ENCODE measurements at regions not wholly inside any gene's neighbourhood (a gene's known extent, or its start where the extent isn't known, plus 50 kb on each side); places are given as distances from the start of the nearest gene placed in this dataset.
"Not testable (repeated sequence)": the region's sequence is repeated elsewhere in the genome, so short reads cannot be mapped to it uniquely, and the experiment has no call there.

GRCh38 chr11:21707116-21707739 is 485.7 kb upstream of the ANO5 start:
- DNase-seq (ENCODE audit: extremely low read depth in 1 of 11, low read depth in 9 of 11, low spot score in 4 of 11) = no peak

DNA sequence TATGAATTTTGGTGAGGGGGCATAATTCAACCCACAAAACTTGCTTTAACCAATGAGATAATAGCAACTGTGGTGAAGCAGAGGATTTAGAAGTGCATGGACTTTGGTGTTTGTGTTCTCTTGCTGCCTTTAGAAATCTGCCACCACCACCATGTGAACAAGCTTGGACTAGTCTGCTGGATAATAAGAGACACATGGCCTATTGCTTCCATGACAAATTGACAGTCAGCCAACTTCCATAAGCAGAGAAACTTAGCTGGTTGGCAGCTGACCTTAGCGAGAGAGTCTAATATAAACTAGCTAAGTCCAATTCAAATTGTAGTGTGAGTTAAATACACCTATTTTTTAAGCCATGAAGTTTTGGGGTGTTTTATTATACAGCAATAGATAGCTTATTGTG is 482.1 kb upstream of the ANO5 start:
- DNase-seq (ENCODE audit: extremely low read depth in 1 of 11, low read depth in 9 of 11, low spot score in 4 of 11) = no peak

GRCh38 chr11:21711341-21711740 is 481.5 kb upstream of the ANO5 start:
- DNase-seq (ENCODE audit: extremely low read depth in 1 of 11, low read depth in 9 of 11, low spot score in 4 of 11) = no peak

DNA sequence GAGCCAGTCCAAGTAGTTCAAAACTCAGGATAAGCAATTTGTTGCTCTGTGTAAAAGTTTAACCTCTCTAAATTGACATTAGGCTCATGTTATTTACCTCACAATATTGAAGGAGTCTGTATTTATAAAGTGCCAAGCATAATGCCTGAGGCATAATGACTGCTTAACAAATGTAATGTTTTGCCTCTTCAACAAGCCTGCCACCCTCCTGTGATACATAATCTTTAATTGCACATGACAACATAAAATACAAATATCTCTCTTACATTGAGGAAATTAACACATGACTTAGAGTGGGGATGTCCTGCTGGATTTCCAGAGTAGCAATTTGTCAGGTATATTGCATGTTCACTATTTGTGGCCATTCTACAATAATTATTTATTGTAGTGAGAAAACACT is 469.2 kb upstream of the ANO5 start:
- DNase-seq (ENCODE audit: extremely low read depth in 1 of 11, low read depth in 9 of 11, low spot score in 4 of 11) = no peak

- DNase-seq (ENCODE audit: extremely low read depth in 1 of 11, low read depth in 9 of 11, low spot score in 4 of 11) = no peak
These were observed 465.8 kb upstream of the ANO5 start for GRCh38 chr11:21727102-21727501.

- no peak for DNase-seq (ENCODE audit: extremely low read depth in 1 of 11, low read depth in 9 of 11, low spot score in 4 of 11)
These were observed 456.5 kb upstream of the ANO5 start for GRCh38 chr11:21736404-21736803.

DNA sequence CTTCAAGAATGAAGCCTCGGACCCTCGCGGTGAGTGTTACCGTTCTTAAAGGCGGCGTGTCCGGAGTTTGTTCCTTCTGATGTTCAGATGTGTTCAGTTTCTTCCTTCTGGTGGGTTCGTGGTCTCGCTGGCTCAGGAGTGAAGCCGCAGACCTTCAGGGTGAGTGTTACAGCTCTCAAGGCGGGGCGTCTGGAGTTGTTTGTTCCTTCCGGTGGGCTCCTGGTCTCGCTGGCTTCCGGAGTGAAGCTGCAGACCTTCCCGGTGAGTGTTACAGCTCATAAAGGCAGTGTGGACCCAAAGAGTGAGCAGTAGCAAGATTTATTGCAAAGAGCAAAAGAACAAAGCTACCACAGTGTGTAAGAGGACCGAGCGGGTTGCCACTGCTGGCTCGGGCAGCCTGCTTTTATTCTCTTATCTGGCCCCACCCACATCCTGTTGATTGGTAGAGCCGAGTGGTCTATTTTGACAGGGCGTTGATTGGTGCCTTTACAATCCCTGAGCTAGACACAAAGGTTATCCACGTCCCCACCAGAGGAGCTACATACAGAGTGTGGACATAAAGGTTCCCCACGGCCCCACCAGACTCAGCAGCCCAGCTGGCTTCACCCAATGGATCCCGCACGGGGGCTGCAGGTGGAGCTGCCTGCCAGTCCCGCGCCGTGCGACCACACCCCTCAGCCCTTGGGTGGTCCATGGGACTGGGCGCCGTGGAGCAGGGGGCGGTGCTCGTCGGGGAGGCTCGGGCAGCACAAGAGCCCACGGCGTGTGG is 440.2 kb upstream of the ANO5 start:
- DNase-seq (ENCODE audit: extremely low read depth in 1 of 11, low read depth in 9 of 11, low spot score in 4 of 11) = not testable (repeated sequence)

GRCh38 chr11:21753244-21753767 is 439.6 kb upstream of the ANO5 start:
- DNase-seq (ENCODE audit: extremely low read depth in 1 of 11, low read depth in 9 of 11, low spot score in 4 of 11) = not testable (repeated sequence)

- DNase-seq (ENCODE audit: extremely low read depth in 1 of 11, low read depth in 9 of 11, low spot score in 4 of 11) = no peak
These were observed 431.9 kb upstream of the ANO5 start for GRCh38 chr11:21761000-21761399.

- no peak for DNase-seq (ENCODE audit: extremely low read depth in 1 of 11, low read depth in 9 of 11, low spot score in 4 of 11)
These were observed 424.5 kb upstream of the ANO5 start for GRCh38 chr11:21768388-21768787.

- DNase-seq (ENCODE audit: extremely low read depth in 1 of 11, low read depth in 9 of 11, low spot score in 4 of 11) = no peak
These were observed 423.7 kb upstream of the ANO5 start for GRCh38 chr11:21769188-21769587.

DNA sequence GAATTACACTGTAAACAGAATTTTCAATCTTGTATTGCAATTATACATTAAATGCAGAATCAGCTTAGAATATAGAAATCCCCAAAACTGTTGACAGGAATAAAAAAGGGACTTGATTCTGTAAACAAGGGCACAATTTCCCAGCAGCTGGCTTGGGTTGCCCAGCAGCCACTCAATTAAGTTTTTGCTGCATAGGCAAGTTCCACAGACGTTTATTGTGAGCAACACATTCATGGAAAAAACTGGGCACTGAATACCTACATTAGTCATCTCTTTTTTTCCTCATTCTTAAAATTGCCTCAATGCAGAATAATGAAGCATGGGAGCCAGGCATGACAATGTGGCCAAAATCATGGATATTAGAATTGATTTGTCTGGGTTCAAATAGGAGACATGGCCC is 421.8 kb upstream of the ANO5 start:
- DNase-seq (ENCODE audit: extremely low read depth in 1 of 11, low read depth in 9 of 11, low spot score in 4 of 11) = no peak

- DNase-seq (ENCODE audit: extremely low read depth in 1 of 11, low read depth in 9 of 11, low spot score in 4 of 11) = no peak
These were observed 418.7 kb upstream of the ANO5 start for GRCh38 chr11:21774212-21774611.

GRCh38 chr11:21775911-21776310 is 417.0 kb upstream of the ANO5 start:
- no peak for DNase-seq (ENCODE audit: extremely low read depth in 1 of 11, low read depth in 9 of 11, low spot score in 4 of 11)

GRCh38 chr11:21783954-21784353 is 408.9 kb upstream of the ANO5 start:
- no peak for DNase-seq (ENCODE audit: extremely low read depth in 1 of 11, low read depth in 9 of 11, low spot score in 4 of 11)

- no peak for DNase-seq (ENCODE audit: extremely low read depth in 1 of 11, low read depth in 9 of 11, low spot score in 4 of 11)
These were observed 407.5 kb upstream of the ANO5 start for GRCh38 chr11:21785351-21785750.

DNA sequence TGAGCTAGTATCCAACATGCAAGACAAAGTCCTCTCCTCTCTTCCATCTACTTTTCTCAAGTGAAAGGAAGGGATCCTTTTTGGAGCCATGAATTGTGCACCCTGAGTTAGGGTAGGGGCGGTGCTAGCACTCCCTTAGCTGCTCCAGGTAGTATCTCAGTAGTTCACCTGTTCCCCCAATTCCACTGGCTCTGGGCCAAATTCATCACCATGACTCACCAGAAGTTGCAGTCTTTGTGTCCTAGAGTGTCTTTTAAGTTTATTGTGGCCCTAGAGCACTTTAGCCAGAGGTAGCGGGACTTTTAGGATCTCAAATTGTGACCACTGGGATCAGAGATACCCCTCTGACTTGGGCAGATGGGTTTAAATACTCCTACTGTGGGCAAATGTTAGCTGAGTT is 398.6 kb upstream of the ANO5 start:
- DNase-seq (ENCODE audit: extremely low read depth in 1 of 11, low read depth in 9 of 11, low spot score in 4 of 11) = no peak

- DNase-seq (ENCODE audit: extremely low read depth in 1 of 11, low read depth in 9 of 11, low spot score in 4 of 11) = no peak
These were observed 394.7 kb upstream of the ANO5 start for GRCh38 chr11:21798216-21798615.

DNA sequence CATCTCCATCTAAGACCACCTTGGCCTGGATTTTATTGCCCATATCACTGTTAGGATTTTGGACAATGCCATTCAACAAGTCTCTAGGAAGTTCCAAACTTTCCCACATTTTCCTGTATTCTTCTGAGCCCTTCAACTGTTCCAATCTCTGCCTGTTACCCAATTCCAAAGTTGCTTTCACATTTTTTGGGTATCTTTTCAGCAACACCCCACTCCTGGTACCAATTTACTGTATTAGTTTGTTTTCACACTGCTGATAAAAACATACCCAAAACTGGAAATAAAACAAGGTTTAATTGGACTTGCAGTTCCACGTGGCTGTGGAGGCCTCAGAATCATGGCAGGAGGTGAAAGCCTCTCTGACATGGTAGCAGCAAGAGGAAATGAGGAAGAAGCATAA is 388.4 kb upstream of the ANO5 start:
- not testable (repeated sequence) for DNase-seq (ENCODE audit: extremely low read depth in 1 of 11, low read depth in 9 of 11, low spot score in 4 of 11)

GRCh38 chr11:21806508-21806907 is 386.4 kb upstream of the ANO5 start:
- DNase-seq (ENCODE audit: extremely low read depth in 1 of 11, low read depth in 9 of 11, low spot score in 4 of 11) = no peak

- no peak for DNase-seq (ENCODE audit: extremely low read depth in 1 of 11, low read depth in 9 of 11, low spot score in 4 of 11)
These were observed 385.9 kb upstream of the ANO5 start for GRCh38 chr11:21806947-21807346.
